Upper lobe of left lung (tissue), 6 donors: ENCODE measurements at regions not wholly inside any gene's neighbourhood (a gene's known extent, or its start where the extent isn't known, plus 50 kb on each side); places are given as distances from the start of the nearest gene placed in this dataset.
"Not testable (repeated sequence)": the region's sequence is repeated elsewhere in the genome, so short reads cannot be mapped to it uniquely, and the experiment has no call there.

Experiments used
- ATAC-seq, 2 donors: fragments of 200-7000 bp; cut with Tn5 transposase; one replicate each; pipeline ENCODE4 v1.9.1; 2022; ENCODE audit warnings: mild to moderate bottlenecking in 2 of 2, moderate library complexity in 2 of 2; ENCODE audit not compliant: low FRiP score in 2 of 2
- DNase-seq, 2 donors: peaks; one replicate each; pipeline ENCODE4 v3.0.0-alpha.2; 2019 to 2020
- H3K27ac ChIP-seq, 4 donors: fragments of 200-600 bp; sonication (generic); one replicate each; pipeline ENCODE4 v1.5.1; 2016 to 2019
- H3K27me3 ChIP-seq, 4 donors: fragments of 200-600 bp; sonication (generic); one replicate each; pipeline ENCODE4 v1.5.1; 2017 to 2019
- H3K36me3 ChIP-seq, 4 donors: fragments of 200-600 bp; sonication (generic); one replicate each; pipeline ENCODE4 v1.5.1; 2016 to 2019
- H3K4me1 ChIP-seq, 4 donors: fragments of 200-600 bp; sonication (generic); one replicate each; pipeline ENCODE4 v1.5.1; 2018 to 2019
- H3K4me3 ChIP-seq, 4 donors: fragments of 200-600 bp; sonication (generic); one replicate each; pipeline ENCODE4 v1.5.1; 2017 to 2019; ENCODE audit warnings: mild to moderate bottlenecking in 2 of 4, moderate library complexity in 1 of 4
- H3K9me3 ChIP-seq, 4 donors: fragments of 200-600 bp; sonication (generic); one replicate each; pipeline ENCODE4 v1.5.1; 2018 to 2019
- EP300 ChIP-seq, 4 donors: sonication (generic); formaldehyde crosslinking; IDR thresholded peaks; one replicate each; pipeline ENCODE4 v1.5.1; 2017; ENCODE audit warnings: antibody characterized with exemption in 4 of 4, control low read depth in 2 of 4
- POLR2A ChIP-seq, 4 donors: fragments of 450-650 bp; IDR thresholded peaks; one replicate each; pipeline ENCODE4 v1.5.1; 2016 to 2017; ENCODE audit warnings: antibody characterized with exemption in 4 of 4, mild to moderate bottlenecking in 2 of 4
- POLR2AphosphoS5 ChIP-seq, 2 donors: sonication (generic); formaldehyde crosslinking; IDR thresholded peaks; one replicate each; pipeline ENCODE4 v1.5.1; 2017; ENCODE audit warnings: antibody characterized with exemption in 2 of 2
- WGBS, 2 donors: methylation state at CpG; one replicate each; pipeline ENCODE4 v1.1.5; 2017 to 2018; 5-methylcytosine and 5-hydroxymethylcytosine counted together
- TF ChIP-seq, protein P1 (sequence below), 6 experiments: fragments of 450-650 bp in 4 of 6; fragments of 200-600 bp in 2 of 6; sonication (generic) in 2 of 6; IDR thresholded peaks; one replicate each; pipeline ENCODE4 v1.5.1; 2016 to 2019; ENCODE audit warnings: antibody characterized with exemption in 6 of 6
- donor health status: DM: no; HTN: no; CAD: no; lungs with moderate emphysema.
- donor health status: DM: no; HTN: yes; CAD: no; lungs with severe emphysema.

- no peaks in the 10 kb centered on the region for H3K36me3 ChIP-seq
- H3K27me3 ChIP-seq: no peaks in the 10 kb centered on the region
- WGBS, 2 donors: 12 to 22% methylated on average over 6 to 10 of the region's 10 CpGs
- TF ChIP-seq POLR2A (IDR thresholded peaks at IDR 0.05): peak in 1 of 4 donors; percentile 36
- TF ChIP-seq, protein P1, sequence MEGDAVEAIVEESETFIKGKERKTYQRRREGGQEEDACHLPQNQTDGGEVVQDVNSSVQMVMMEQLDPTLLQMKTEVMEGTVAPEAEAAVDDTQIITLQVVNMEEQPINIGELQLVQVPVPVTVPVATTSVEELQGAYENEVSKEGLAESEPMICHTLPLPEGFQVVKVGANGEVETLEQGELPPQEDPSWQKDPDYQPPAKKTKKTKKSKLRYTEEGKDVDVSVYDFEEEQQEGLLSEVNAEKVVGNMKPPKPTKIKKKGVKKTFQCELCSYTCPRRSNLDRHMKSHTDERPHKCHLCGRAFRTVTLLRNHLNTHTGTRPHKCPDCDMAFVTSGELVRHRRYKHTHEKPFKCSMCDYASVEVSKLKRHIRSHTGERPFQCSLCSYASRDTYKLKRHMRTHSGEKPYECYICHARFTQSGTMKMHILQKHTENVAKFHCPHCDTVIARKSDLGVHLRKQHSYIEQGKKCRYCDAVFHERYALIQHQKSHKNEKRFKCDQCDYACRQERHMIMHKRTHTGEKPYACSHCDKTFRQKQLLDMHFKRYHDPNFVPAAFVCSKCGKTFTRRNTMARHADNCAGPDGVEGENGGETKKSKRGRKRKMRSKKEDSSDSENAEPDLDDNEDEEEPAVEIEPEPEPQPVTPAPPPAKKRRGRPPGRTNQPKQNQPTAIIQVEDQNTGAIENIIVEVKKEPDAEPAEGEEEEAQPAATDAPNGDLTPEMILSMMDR (IDR thresholded peaks at IDR 0.05): no peak
- TF ChIP-seq POLR2AphosphoS5 (IDR thresholded peaks at IDR 0.05): peak in 1 of 2 donors; percentile 25
- peak overlapping the region in 3 of 4 donors; percentile 3 to 42 (median 31) for H3K4me3 ChIP-seq
- H3K9me3 ChIP-seq: no peaks in the 10 kb centered on the region
- H3K4me1 ChIP-seq: peaks cover 0 to 16% (median 9%) of the 10 kb centered on the region in 4 donors
- H3K27ac ChIP-seq: peak overlapping the region; percentile 44 to 79 (median 74)
- DNase-seq (peak; percentile 69 to 85), ATAC-seq (peak; percentile 79 to 89)
Measured at GRCh38 chrX:65587616-65588526, 53.3 kb upstream of the LAS1L start.

DNA sequence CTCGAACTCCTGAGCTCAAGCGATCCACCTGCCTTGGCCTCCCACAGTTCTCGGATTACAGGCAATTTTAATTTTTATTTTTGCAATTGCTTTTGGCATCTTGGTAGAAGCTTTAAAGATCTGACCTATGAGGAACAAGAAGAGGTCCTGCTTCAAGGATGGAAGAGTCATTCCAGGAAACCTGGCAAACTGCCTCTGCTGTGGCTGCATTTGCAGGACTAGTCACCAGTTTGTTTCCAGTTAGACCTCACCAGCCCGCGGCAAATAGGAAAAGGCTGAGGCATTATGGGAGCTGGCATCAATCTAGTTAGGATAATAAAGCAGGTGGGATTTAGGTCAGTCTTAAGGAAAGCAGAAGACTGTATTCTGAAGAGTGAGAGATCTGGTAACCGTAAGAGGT is 51.9 kb upstream of the LAS1L start:
- TF ChIP-seq, protein P1 (IDR thresholded peaks at IDR 0.05): no peak
- TF ChIP-seq POLR2AphosphoS5 (IDR thresholded peaks at IDR 0.05) (no peak), EP300 (IDR thresholded peaks at IDR 0.05) (no peak), POLR2A (IDR thresholded peaks at IDR 0.05) (no peak)
- Histone ChIP-seq H3K9me3 (no peaks in the 10 kb centered on the region), H3K4me1 (peaks cover 0 to 25% (median 11%) of the 10 kb centered on the region in 4 donors), H3K27me3 (no peaks in the 10 kb centered on the region), H3K4me3 (no peak overlapping the region), H3K27ac (no peak overlapping the region), H3K36me3 (no peaks in the 10 kb centered on the region)
- ATAC-seq (no peak), DNase-seq (peak in 1 of 2 donors; percentile 52)
- 78 to 84% methylated on average over 4 to 6 of the region's 6 CpGs for WGBS, 2 donors

DNA sequence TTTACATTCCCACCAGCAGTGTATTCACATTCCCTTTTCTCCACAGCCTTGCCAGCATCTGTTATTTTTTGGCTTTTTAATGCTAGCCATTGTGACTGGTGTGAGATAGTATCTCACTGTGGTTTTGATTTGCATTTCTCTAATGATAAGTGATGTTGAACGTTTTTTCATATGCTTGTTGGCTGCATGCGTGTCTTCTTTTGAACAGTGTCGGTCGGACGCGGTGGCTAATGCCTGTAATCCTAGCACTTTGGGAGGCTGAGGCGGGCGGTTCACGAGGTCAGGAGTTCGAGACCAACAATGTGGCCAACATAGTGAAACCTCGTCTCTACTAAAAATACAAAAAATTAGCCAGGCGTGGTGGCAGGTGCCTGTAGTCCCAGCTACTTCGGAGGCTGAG is 50.6 kb upstream of the LAS1L start:
- not testable (repeated sequence) for DNase-seq, H3K27ac ChIP-seq, ATAC-seq, H3K36me3 ChIP-seq, H3K4me3 ChIP-seq, H3K9me3 ChIP-seq, H3K27me3 ChIP-seq
- H3K4me1 ChIP-seq: peaks cover 0 to 25% (median 11%) of the 10 kb centered on the region in 4 donors
- 83 to 86% methylated on average over 13 of the region's 13 CpGs for WGBS, 2 donors
